Keratinocyte (primary cell): ENCODE measurements at regions not wholly inside any gene's neighbourhood (a gene's known extent, or its start where the extent isn't known, plus 50 kb on each side); places are given as distances from the start of the nearest gene placed in this dataset.
"Not testable (repeated sequence)": the region's sequence is repeated elsewhere in the genome, so short reads cannot be mapped to it uniquely, and the experiment has no call there.

ENCODE experiments used
- DNase-seq: peaks from one replicate; pipeline ENCODE4 v3.0.0-alpha.2; 2011; ENCODE audit warnings: low read depth, missing footprints, low spot score
- FAIRE-seq: peaks from 2 replicates; lab custom pipeline; 2011; peaks lifted over from hg19 to GRCh38; lab: Jason Lieb, UNC
- H2AFZ ChIP-seq: 2 replicates; pipeline ENCODE4 v1.6.0; 2012; ENCODE audit warnings: low read length, control low read depth, inconsistent platforms; ENCODE audit not compliant: control insufficient read depth
- H3K27ac ChIP-seq: 2 replicates; pipeline ENCODE4 v1.5.1; 2011; ENCODE audit warnings: low read length; ENCODE audit not compliant: control insufficient read depth, insufficient read depth
- H3K27me3 ChIP-seq: 3 replicates; pipeline ENCODE4 v1.6.0; 2011; ENCODE audit warnings: low read length; ENCODE audit not compliant: control insufficient read depth, insufficient read depth; ENCODE audit errors: extremely low read depth
- H3K36me3 ChIP-seq, 2 experiments: 2 replicates in 1 of 2; 3 replicates in 1 of 2; pipeline ENCODE4 v1.5.1; 2011; ENCODE audit warnings: low read length in 2 of 2, mild to moderate bottlenecking in 1 of 2; ENCODE audit not compliant: control insufficient read depth in 2 of 2, insufficient read depth in 2 of 2; ENCODE audit errors: extremely low read depth in 1 of 2
- H3K4me1 ChIP-seq: 3 replicates; pipeline ENCODE4 v1.5.1; 2011; ENCODE audit warnings: low read length; ENCODE audit not compliant: control insufficient read depth, insufficient read depth; ENCODE audit errors: extremely low read depth
- H3K4me2 ChIP-seq: 3 replicates; pipeline ENCODE4 v1.6.0; 2011; ENCODE audit warnings: low read depth, low read length; ENCODE audit not compliant: control insufficient read depth, insufficient read depth; ENCODE audit errors: extremely low read depth
- H3K4me3 ChIP-seq, 3 experiments: fragments of 200-600 bp in 1 of 3; sonication (generic) in 1 of 3; 2 replicates in 2 of 3; 3 replicates in 1 of 3; pipeline ENCODE4 v1.5.1; 2011 to 2016; ENCODE audit warnings: low read length in 3 of 3, mild to moderate bottlenecking in 3 of 3, control low read depth in 2 of 3, inconsistent platforms in 1 of 3, low read depth in 1 of 3, mixed read lengths in 1 of 3, mixed run types in 1 of 3, moderate library complexity in 1 of 3; ENCODE audit not compliant: control insufficient read depth in 2 of 3, insufficient read depth in 2 of 3; ENCODE audit errors: extremely low read depth in 1 of 3
- H3K79me2 ChIP-seq: 2 replicates; pipeline ENCODE4 v1.6.0; 2012; ENCODE audit warnings: low read length; ENCODE audit not compliant: control insufficient read depth, insufficient read depth
- H3K9ac ChIP-seq: 3 replicates; pipeline ENCODE4 v1.6.0; 2011; ENCODE audit warnings: low read length; ENCODE audit not compliant: control insufficient read depth, insufficient read depth; ENCODE audit errors: extremely low read depth
- H3K9me1 ChIP-seq: 3 replicates; pipeline ENCODE4 v1.6.0; 2011; ENCODE audit warnings: low read length; ENCODE audit not compliant: control insufficient read depth, insufficient read depth; ENCODE audit errors: extremely low read depth
- H3K9me3 ChIP-seq: 2 replicates; pipeline ENCODE4 v1.5.1; 2012; ENCODE audit warnings: low read depth, low read length; ENCODE audit not compliant: control insufficient read depth
- H4K20me1 ChIP-seq: 3 replicates; pipeline ENCODE4 v1.6.0; 2011; ENCODE audit warnings: low read length; ENCODE audit not compliant: control insufficient read depth, insufficient read depth; ENCODE audit errors: extremely low read depth
- CTCF ChIP-seq, 3 experiments: IDR thresholded peaks in 1 of 3; conservative IDR thresholded peaks in 1 of 3; optimal IDR thresholded peaks in 1 of 3; 2 replicates in 2 of 3; 3 replicates in 1 of 3; pipeline versions ENCODE3 to v1.5.1; 2011; ENCODE audit warnings: low read length in 3 of 3, mild to moderate bottlenecking in 3 of 3, moderate library complexity in 2 of 3, control low read depth in 1 of 3, inconsistent platforms in 1 of 3; ENCODE audit not compliant: insufficient read depth in 2 of 3; ENCODE audit errors: extremely low read depth in 1 of 3
- EZH2 ChIP-seq: IDR thresholded peaks from one replicate; pipeline ENCODE4 v1.6.1; 2012; ENCODE audit warnings: inconsistent platforms, mild to moderate bottlenecking, low read length, moderate library complexity
- dilution Hi-C: fragments of 300-500 bp; cut with MboI; formaldehyde crosslinking; loops from one replicate; pipeline ENCODE4 v1.7.0; 2020; ENCODE audit warnings: low sequenced_read_pairs; ENCODE audit not compliant: extremely low pct_ligation_motif_present

DNA sequence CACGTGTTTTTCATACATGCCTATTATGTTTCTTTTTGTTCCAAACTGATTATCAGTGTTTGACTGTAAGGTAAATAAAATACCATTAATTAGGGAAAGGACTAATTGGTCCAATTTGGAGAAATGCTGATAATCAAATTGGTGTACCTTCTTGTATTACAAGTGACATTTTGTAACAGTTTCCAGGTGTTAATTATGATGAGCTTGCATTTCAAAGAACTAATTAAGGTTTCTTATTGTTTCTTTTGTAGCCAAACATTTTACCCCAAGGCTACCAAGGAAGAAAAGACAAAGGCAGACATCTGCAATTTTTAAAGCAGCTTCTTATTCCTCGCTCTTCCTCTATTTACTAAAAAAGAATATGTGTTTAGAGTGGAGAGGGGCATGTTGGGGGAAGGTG lies 88.7 kb upstream of the GRIK1 start:
- H3K27me3 ChIP-seq, result no peaks in the 10 kb centered on the region
- no peaks in the 10 kb centered on the region for H4K20me1 ChIP-seq
- no peak overlapping the region for H3K4me2 ChIP-seq
- no peaks in the 10 kb centered on the region for H3K79me2 ChIP-seq
- no peak overlapping the region for H3K27ac ChIP-seq
- H3K4me3 ChIP-seq, result no peak overlapping the region
- no peak for TF ChIP-seq CTCF (optimal IDR thresholded peaks at IDR 0.05 in 1 of 3, IDR thresholded peaks at IDR 0.05 in 1 of 3, conservative IDR thresholded peaks at IDR 0.05 in 1 of 3; ENCODE audit: extremely low read depth in 1 of 3, insufficient read depth in 2 of 3, low read length in 3 of 3)
- no peak for TF ChIP-seq EZH2
- H3K36me3 ChIP-seq, result no peaks in the 10 kb centered on the region
- no peak overlapping the region for H3K9ac ChIP-seq
- FAIRE-seq, result no peak
- H2AFZ ChIP-seq, result no peak overlapping the region
- H3K9me3 ChIP-seq, result no peaks in the 10 kb centered on the region
- no peak for DNase-seq
- H3K9me1 ChIP-seq, result no peaks in the 10 kb centered on the region
- H3K4me1 ChIP-seq, result no peaks in the 10 kb centered on the region
- dilution Hi-C loops, result no loop called here

- no peaks in the 10 kb centered on the region for H3K27me3 ChIP-seq
- no peak overlapping the region for H3K9ac ChIP-seq
- H3K79me2 ChIP-seq, result no peaks in the 10 kb centered on the region
- H3K4me2 ChIP-seq, result no peak overlapping the region
- no peak overlapping the region for H3K27ac ChIP-seq
- H3K9me3 ChIP-seq, result no peaks in the 10 kb centered on the region
- H2AFZ ChIP-seq, result no peak overlapping the region
- no peaks in the 10 kb centered on the region for H4K20me1 ChIP-seq
- DNase-seq, result no peak
- H3K4me1 ChIP-seq, result no peaks in the 10 kb centered on the region
- H3K9me1 ChIP-seq, result no peaks in the 10 kb centered on the region
- dilution Hi-C loops, result no loop called here
- no peak for FAIRE-seq
- no peak for TF ChIP-seq CTCF (optimal IDR thresholded peaks at IDR 0.05 in 1 of 3, IDR thresholded peaks at IDR 0.05 in 1 of 3, conservative IDR thresholded peaks at IDR 0.05 in 1 of 3; ENCODE audit: extremely low read depth in 1 of 3, insufficient read depth in 2 of 3, low read length in 3 of 3)
- no peak for TF ChIP-seq EZH2
- no peaks in the 10 kb centered on the region for H3K36me3 ChIP-seq
- no peak overlapping the region for H3K4me3 ChIP-seq
Observed at GRCh38 chr21:30027986-30028385, 88.2 kb upstream of the GRIK1 start.

GRCh38 chr21:30023056-30023455 lies 83.3 kb upstream of the GRIK1 start:
- FAIRE-seq, dilution Hi-C loops: not testable (repeated sequence)

More at GRCh38 chr21:30023056-30023455, 83.3 kb upstream of the GRIK1 start:
- not testable (repeated sequence) for H3K4me1 ChIP-seq, H3K36me3 ChIP-seq, H3K9me1 ChIP-seq, H3K9ac ChIP-seq, H3K27me3 ChIP-seq, DNase-seq, H3K4me2 ChIP-seq, H3K79me2 ChIP-seq, H3K9me3 ChIP-seq, H3K27ac ChIP-seq, H4K20me1 ChIP-seq, H3K4me3 ChIP-seq, H2AFZ ChIP-seq
